ENCODE measurements at regions not wholly inside any gene's neighbourhood (a gene's known extent, or its start where the extent isn't known, plus 50 kb on each side); places are given as distances from the start of the nearest gene placed in this dataset.

DNA sequence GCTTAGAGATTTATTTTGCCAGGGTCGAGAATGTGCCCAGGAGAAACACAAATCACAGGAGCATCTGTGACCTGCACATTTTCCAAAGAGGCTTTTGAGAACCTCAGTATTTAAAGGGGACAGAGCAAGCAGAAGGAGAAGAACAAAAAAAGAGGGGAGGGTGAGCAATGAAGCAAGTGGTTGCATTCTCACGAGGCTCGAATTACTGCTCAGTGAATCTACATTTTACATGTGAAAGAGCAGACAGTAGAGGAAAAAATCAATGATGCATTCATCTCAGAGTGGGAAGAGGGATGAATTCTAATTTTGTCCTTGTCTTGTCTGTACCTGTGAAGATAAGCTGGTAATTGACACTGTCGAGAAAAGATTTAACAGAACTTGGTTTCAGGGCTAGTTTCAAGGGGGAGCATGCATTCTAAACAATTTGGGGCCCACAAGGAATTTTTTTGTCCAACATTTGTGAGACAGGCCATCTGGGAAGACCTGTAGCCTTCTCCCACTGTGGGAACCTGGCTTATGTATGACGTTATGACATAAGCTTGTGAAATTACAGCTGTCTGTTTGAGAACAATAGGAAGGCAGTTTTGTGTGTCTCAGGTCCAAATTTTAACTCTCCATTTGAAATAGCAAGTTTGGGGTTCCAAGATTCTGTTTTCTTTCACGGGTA lies 855.1 kb downstream of the SLITRK5 start:
- no peak for DNase-seq (ENCODE audit: low read depth in 4 of 4, low spot score in 3 of 4)

DNA sequence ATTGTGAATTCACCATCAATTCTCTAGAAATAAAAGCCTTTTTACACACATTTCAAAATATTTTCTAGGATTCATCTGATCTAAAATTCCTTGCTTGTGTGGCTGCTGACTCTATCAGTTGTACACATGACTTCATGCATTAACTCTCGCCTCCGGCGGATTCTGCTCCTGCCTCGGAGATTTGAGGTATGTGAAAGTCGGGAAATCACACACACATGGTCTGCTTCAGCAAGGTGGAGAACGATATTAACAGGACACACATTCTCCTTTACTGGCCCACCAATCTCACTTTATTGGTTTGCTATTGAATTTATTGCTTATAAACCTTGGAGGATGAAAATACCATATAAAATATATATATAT lies 855.7 kb downstream of the SLITRK5 start:
- DNase-seq (ENCODE audit: low read depth in 4 of 4, low spot score in 3 of 4) = no peak

DNA sequence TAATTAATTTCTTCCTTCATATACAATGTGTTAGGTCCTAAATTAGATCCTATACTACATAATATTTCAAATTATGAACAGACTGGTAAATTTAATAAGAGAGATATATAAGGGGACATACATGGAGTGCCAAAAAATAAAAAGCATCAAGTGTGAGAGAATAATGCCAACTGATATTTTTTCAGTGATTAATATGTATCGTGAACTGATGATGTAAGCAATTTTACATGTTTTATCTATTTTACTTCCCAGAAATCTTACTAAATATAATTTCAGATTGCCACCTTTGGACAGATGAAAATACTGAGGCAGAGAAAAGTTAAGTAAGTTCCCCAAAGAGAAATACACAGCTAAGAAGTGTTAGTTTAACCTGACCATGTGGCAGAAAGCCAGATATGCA lies 870.8 kb downstream of the SLITRK5 start:
- no peak for DNase-seq (ENCODE audit: low read depth in 4 of 4, low spot score in 3 of 4)

DNA sequence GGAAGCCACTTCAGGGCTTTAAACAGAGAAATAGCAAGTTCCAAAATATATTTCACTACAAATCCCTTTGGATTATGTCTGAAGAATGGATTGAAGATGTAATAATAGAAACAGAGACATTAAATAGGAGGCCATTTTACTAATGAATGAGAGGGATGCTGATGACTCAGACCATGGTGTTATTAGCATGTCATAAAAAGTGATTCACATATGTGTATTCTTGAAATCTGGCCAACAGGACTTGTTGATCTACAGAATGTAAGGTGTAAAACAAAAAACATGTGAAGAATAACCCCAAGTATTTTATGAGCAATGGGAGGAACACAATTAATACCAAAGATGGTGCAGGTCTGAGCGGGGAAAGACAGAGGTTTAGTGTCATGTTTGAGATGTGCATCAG lies 873.7 kb downstream of the SLITRK5 start:
- no peak for DNase-seq (ENCODE audit: low read depth in 4 of 4, low spot score in 3 of 4)

DNA sequence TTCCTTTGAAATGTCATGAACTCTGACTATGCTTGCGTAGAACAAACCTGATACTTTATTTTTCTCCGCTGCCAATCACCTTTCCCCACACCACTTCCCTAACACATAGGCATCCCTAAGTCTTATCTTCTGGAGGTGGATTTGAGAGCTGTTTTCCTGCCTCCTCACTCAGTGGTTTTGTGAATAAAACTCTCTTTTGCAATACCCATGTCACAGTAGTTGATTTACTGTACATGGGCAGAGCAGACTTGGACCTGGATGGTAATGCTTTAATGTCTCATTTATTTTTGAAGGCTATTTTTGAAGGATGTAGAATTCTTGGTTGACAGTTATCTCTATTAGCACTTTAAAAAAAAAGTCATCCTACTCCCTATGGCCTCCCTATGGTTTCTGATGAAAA lies 881.8 kb downstream of the SLITRK5 start:
- no peak for DNase-seq (ENCODE audit: low read depth in 4 of 4, low spot score in 3 of 4)

DNA sequence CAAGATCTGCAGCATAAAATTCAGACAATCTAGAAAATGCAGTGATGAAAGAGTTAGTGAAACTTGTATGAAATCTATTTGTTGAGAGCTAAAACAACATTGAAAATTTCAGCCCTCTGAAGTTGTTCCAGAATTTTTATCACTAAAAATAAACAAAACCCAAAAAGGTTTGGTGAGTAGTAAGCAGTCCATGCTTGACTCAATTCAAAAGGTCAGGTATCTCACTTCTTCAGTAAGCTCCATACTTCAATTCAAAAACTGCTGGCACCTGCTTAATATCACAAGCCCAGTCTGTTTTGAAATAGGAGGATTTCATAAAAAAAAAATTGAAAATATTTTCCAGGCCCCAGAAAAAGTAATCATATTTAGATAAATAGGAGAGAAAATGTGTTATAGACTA lies 894.4 kb downstream of the SLITRK5 start:
- DNase-seq (ENCODE audit: low read depth in 4 of 4, low spot score in 3 of 4) = no peak

DNA sequence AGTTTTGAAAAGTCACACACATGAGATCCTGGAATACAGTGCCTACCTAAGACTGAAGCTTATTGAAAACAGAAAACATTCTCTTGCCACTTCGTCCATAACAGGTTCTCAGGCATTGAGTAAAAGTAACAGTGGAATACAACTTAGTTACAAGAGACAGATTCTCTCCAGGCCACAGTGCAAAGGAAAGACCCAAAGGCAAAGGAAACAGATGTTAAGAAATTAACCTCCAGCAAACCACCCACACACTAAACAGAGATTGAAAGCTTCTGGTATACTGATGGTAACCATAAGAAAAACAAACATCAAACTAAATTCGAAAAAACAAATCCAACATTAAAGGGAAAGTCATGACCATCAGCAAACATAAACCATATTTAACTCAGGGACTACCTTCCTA lies 914.7 kb downstream of the SLITRK5 start:
- DNase-seq (ENCODE audit: low read depth in 4 of 4, low spot score in 3 of 4) = no peak

DNA sequence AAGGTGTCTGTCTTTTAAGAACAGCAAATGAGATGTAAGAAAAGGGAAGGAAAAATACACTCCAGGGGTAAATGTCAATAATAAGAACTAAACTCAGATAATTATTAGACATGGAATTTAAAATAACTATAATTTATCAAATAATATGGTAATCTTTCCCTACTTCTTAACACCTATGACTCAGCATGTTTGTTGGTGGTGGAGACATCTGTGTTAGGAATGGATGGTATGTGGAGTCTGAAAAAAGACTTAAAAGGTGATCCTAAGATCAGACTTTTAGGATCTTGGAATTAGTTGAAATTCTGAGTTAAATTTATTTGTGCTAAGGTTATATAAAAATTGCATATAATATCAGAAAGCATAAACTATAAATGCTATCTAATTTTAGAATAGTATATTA lies 915.1 kb downstream of the SLITRK5 start:
- no peak for DNase-seq (ENCODE audit: low read depth in 4 of 4, low spot score in 3 of 4)

DNA sequence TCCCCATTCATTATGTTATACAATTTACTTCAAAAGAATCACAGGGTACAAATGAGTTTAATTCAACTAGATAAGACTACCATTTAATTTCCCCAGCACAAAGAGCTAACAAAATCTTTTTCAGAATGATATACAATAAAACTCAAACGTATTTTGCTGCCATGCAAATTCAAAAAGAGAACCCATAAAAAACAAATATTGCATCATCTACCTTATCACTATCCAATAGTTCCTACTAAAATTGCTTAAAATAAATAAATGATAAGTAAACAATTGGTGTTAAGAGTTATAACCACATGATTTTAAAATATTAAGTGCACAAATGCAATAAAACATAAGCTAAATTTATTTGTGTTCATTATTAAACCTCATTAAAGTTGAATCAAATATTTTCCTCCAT lies 919.4 kb downstream of the SLITRK5 start:
- DNase-seq (ENCODE audit: low read depth in 4 of 4, low spot score in 3 of 4) = no peak

DNA sequence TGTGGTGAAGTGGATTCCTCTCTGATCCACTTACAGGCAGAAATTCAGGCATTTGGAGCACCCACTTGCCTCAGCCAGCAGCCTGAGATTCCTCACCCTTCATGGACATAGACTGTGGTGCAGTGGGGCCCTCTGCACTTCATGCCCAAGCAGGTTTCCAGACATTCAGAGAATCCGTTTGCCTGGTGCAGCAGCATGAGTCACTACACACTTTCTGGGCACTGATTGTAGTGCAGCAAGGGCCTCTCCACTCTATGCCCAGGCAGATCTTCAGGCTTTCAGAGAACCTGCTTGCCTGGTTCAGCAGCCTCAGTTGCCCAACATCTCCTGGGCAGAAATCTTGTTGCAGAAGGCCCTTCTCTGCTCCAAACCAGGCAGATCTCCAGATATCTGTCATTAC lies 920.9 kb downstream of the SLITRK5 start:
- no peak for DNase-seq (ENCODE audit: low read depth in 4 of 4, low spot score in 3 of 4)

DNA sequence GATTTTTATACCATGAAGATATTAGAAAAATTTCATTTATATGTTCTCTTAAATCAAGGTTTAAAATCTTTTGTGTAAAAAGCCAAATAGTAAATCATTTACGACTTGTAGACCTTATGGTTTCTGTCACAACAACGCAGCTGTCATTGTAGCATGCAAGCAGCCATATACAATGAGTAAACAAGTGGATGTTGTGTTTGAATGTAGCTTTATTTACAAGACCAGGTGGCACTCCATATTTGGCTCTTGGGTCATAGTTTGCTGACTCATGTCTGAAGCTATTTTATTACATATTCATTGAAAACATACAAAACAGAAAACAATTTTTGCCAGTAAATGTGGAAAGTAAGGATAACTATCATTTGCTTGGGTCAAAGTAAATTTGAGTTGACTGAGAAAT lies 930.8 kb downstream of the SLITRK5 start:
- no peak for DNase-seq (ENCODE audit: low read depth in 4 of 4, low spot score in 3 of 4)

DNA sequence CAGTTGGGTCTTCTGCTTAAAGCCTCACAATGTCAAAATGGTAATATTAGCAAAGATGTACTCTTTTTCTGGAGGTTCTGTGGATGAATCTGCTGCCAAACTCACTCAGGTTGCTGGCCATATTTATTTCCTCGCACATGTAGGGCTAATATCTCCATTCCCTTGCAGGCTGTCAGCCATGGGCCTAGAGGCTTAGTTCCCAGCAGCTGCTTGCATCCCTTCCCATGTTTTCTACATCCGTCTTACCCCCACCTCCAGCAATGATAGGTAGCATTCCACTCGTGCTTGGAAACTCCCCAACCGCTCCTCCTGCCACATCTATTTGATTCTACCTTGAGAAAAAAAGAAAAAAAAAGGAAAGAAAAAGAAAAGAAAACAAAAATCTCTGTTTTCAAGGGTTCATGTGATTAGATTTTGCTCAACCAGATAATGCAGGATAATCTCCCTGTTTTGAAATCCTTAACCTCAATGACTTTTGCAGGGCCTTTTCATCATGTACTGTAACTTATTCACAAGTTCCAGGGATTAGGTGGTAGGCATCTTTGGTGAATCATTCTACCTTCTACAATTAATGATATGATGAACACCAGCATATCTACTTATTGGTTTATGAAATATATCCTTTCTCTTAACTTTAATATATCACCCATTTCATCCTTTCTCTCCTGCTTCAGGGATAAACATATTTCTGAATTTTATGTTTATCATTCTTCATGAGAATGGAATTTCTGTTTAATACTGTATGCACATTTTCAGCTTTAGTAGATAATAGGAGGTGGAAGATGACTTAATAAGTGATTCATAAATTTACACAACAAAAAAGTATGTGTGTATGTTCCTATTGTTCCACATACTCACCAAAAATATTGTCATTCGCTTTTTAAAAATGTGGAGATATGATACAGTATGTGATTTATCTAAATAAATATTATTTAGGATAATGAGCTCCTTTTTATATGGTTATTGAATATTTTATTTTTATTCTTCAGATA lies 931.9 kb downstream of the SLITRK5 start:
- DNase-seq (ENCODE audit: low read depth in 4 of 4, low spot score in 3 of 4) = no peak

DNA sequence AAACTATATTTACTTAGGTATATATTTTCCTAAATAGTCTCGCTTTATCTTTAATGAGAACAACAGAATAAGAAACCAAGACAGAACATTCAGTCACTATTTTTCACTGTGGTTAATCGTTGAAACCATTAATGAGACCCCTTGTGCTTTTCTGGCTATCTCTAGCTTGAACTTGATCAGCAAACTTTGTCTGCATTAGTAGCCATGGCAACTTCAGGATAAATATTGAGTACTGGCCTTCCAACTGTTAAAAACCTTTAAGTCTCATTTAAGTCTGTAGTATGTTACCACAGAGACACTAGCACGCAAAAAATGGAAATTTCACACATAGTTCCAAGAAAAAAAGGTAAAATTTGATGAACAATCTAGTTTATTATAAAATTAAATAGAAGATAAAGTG lies 946.0 kb downstream of the SLITRK5 start:
- DNase-seq (ENCODE audit: low read depth in 4 of 4, low spot score in 3 of 4) = no peak

DNA sequence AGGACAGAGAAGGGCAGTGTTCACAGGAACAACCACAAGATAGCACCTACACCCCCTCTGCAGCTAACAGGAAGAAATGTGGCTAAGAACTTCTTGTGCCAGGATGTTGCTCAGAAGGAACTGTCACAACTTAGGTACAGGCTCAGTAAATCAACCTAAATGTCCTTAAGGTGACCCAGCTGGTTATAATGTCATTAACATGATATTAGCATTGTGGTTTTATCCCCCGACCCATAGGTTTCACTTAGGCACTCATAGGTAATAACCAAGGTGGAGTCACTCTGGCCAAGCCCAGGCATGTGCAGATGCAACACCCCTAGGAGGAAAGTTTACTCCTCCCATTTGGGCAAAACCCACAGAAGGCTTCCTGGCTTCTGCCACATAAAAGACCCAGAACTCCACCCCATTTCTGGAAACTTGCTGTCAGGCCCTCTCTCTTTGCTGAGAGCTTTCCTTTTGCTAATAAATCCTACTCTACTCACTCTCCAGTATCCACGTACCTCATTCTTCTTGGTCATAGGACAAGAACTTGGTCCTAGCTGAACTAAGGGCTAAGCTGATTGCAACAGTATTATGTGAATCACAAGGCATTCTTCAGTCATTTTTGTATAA lies 951.3 kb downstream of the SLITRK5 start:
- no peak for DNase-seq (ENCODE audit: low read depth in 4 of 4, low spot score in 3 of 4)

DNA sequence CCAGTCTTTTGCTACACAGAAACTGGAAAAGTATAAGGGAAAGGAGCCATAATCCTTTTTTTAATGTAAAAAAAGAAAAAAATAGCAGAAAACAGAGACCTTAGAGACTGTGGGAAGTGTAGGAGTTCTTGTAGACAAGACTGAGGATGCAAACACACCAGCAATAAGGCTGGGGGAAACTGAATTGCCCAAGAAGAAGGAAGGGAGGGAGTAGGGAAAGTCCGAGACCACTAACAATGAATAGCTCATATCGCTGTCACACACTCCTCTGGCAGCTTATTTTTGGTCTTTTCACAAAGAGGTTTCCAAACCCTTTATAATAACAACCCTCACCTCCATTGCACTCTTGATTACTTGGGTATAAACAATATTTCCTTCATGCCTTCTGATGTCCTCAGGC lies 952.0 kb downstream of the SLITRK5 start:
- DNase-seq (ENCODE audit: low read depth in 4 of 4, low spot score in 3 of 4) = no peak

DNA sequence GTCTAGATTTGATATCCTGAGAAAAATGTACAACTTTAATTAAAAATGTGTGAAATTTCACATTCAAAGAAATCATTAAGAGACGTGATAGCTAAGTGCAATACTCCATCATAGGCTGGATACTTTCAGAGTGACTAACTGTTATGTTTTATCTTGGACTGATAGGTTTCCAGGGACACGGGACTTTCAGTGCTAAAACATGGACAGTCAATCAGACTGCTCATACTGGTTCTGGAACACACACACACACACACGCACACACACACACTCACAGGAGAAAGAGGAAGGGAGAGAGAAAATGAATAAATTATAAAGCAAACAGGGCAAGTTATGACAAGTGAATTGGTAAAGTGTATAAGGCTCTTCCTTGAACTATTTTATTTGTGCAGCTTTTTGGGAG lies 955.9 kb downstream of the SLITRK5 start:
- DNase-seq (ENCODE audit: low read depth in 4 of 4, low spot score in 3 of 4) = no peak

DNA sequence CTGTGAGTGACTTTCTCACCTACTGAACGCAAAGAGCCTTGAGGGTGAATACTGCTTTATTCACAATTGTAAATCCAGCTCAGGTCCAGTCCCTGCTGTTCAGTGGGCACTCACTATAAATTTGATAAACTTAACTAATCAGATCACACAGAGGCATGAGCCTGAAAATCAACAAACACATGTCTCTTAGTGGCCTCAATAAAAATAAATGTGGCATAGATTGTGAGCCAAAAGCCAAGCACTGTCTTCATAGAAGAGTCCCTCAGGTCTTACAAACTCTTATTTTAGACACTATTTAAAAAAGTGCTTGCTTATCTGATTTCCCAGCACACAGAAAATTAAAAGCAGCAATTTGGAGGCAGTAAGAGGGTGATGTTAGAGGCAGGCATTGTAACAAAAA lies 957.7 kb downstream of the SLITRK5 start:
- DNase-seq (ENCODE audit: low read depth in 4 of 4, low spot score in 3 of 4) = no peak

DNA sequence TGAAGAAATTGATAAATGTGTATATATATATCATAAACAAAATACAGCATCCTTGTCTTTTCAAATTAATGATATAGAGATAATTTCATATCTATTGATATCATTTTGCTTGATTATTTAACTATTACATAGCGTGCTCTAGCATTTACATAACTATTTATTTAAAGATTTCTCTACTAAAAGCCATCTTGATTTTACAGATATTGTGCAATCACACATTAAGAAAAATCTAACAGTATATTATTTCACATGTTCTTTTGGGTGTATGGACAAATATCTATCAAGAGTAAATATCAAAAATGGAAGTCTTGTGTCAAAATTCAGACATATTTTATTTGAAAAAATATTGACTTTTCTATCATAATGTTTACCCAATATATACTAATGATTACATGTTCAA lies 966.8 kb downstream of the SLITRK5 start:
- no peak for DNase-seq (ENCODE audit: low read depth in 4 of 4, low spot score in 3 of 4)

DNA sequence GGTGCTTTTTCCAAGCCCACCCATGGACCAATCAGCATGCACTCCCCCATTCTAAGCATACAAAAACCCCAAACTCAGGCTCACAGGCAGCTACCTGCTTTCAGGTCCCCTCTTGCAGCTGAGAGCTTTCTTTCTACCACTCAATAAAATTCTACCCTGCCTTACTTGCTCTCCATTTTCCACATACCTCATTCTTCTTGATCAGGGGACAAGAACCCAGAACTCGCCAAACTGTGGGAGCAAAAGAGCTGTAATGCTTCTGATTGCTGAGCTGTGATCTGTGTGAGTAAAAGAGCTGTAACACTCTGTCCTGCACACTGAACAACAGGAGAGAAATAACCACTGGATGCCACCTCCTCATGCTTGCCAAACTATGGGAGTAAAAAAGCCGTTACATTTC lies 972.1 kb downstream of the SLITRK5 start:
- no peak for DNase-seq (ENCODE audit: low read depth in 4 of 4, low spot score in 3 of 4)

DNA sequence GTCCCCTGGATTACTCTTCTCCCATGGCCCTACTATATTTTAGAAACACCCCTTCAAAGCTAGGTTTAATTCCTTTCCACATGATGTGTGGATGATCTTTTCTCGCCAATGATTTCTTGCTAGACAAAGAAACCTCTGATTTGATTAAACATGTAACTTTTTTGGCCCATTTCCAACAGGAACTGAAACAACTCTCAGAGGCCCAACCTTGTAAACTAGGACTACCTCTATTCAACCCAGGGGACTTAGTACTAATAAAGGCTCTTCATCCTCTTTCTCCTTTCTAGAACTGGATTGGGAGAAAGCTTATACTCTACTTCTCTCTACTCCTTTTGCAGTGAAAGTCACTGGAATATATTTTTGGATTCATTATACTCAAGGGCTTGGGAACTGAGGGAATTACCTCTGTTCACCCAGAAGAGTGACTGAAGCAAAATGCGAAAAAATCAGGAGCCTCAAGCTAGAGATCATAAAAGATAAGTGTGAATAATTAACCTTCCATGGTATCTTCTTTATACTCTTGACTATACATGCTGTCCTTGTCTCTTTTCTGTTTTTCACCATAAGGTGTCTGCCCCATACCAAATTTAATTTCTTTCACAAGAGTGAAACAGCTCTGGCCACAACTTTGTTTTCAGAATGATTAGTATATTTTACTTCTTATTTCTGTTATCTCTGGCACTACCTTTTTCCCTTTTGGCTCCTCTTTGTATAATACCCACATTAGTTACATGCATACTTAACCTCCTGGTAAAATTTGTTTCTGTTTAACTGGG lies 977.6 kb downstream of the SLITRK5 start:
- DNase-seq (ENCODE audit: low read depth in 4 of 4, low spot score in 3 of 4) = no peak

DNA sequence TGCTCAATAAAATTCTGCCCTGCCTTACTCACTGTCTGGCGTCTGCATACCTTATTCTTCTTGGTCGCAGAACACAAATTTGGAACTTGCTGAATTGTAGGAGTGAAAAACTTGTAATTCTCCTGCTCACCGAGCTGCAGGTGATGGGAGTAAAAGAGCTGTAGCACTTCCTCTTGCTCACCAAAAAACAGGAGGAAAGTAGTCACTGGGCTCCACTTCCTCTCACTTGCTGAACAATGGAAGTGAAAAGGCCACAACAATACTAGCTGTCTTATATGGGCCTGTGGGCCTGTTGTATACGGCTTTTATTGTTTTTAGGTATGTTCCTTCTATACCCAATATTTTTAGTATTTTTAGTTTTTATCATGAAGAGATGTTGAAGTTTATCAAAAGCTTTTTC lies 978.7 kb downstream of the SLITRK5 start:
- DNase-seq (ENCODE audit: low read depth in 4 of 4, low spot score in 3 of 4) = no peak
